Tibial nerve (tissue), 4 donors: ENCODE measurements at regions not wholly inside any gene's neighbourhood (a gene's known extent, or its start where the extent isn't known, plus 50 kb on each side); places are given as distances from the start of the nearest gene placed in this dataset.

ENCODE experiments used
- DNase-seq, 2 donors: peaks; one replicate each; pipeline ENCODE4 v3.0.0-alpha.2; 2019; ENCODE audit warnings: low spot score in 2 of 2
- H3K27ac ChIP-seq, 4 donors: fragments of 200-600 bp; sonication (generic) in 3 of 4; one replicate each; pipeline ENCODE4 v1.5.1; 2017 to 2019; ENCODE audit warnings: mild to moderate bottlenecking in 1 of 4
- H3K27me3 ChIP-seq, 2 donors: fragments of 200-600 bp; sonication (generic) in 1 of 2; one replicate each; pipeline versions ENCODE4 v1.5.1 to v1.6.0; 2017 to 2019
- H3K36me3 ChIP-seq, 3 donors: fragments of 200-600 bp; sonication (generic); one replicate each; pipeline ENCODE4 v1.5.1; 2018 to 2019
- H3K4me1 ChIP-seq, 4 donors: fragments of 200-600 bp; sonication (generic) in 3 of 4; one replicate each; pipeline ENCODE4 v1.5.1; 2017 to 2019
- H3K4me3 ChIP-seq, 4 donors: fragments of 200-600 bp; sonication (generic) in 3 of 4; one replicate each; pipeline ENCODE4 v1.5.1; 2017 to 2019; ENCODE audit warnings: mild to moderate bottlenecking in 1 of 4, moderate library complexity in 1 of 4
- H3K9me3 ChIP-seq, 4 donors: fragments of 200-600 bp; sonication (generic) in 3 of 4; one replicate each; pipeline ENCODE4 v1.5.1; 2017 to 2019
- EP300 ChIP-seq, 2 donors: sonication (generic); formaldehyde crosslinking; IDR thresholded peaks; one replicate each; pipeline ENCODE4 v1.6.1; 2017; ENCODE audit warnings: antibody characterized with exemption in 2 of 2, mild to moderate bottlenecking in 1 of 2
- POLR2A ChIP-seq, 2 donors: fragments of 450-650 bp; IDR thresholded peaks; one replicate each; pipeline ENCODE4 v1.6.1; 2017; ENCODE audit warnings: antibody characterized with exemption in 2 of 2, mild to moderate bottlenecking in 2 of 2, moderate library complexity in 2 of 2
- WGBS, 2 donors: methylation state at CpG; one replicate each; pipeline ENCODE4 v1.1.5; 2018; 5-methylcytosine and 5-hydroxymethylcytosine counted together
- TF ChIP-seq, protein P1 (sequence below), 5 experiments: fragments of 200-600 bp in 3 of 5; fragments of 450-650 bp in 2 of 5; sonication (generic) in 3 of 5; IDR thresholded peaks; one replicate each; pipeline ENCODE4 v1.5.1; 2016 to 2019; ENCODE audit warnings: antibody characterized with exemption in 5 of 5, mild to moderate bottlenecking in 3 of 5, moderate library complexity in 2 of 5

GRCh38 chr12:46486588-46486987, 114.0 kb upstream of the SLC38A2 start:
- no peaks in the 10 kb centered on the region for H3K9me3 ChIP-seq
- H3K27me3 ChIP-seq: no peaks in the 10 kb centered on the region
- H3K4me1 ChIP-seq: peaks cover 0 to 47% (median 21%) of the 10 kb centered on the region in 4 donors
- no peaks in the 10 kb centered on the region for H3K36me3 ChIP-seq
- no peak overlapping the region for H3K27ac ChIP-seq
- no peak overlapping the region for H3K4me3 ChIP-seq
- no peak for TF ChIP-seq EP300 (IDR thresholded peaks at IDR 0.05)
- TF ChIP-seq, protein P1, sequence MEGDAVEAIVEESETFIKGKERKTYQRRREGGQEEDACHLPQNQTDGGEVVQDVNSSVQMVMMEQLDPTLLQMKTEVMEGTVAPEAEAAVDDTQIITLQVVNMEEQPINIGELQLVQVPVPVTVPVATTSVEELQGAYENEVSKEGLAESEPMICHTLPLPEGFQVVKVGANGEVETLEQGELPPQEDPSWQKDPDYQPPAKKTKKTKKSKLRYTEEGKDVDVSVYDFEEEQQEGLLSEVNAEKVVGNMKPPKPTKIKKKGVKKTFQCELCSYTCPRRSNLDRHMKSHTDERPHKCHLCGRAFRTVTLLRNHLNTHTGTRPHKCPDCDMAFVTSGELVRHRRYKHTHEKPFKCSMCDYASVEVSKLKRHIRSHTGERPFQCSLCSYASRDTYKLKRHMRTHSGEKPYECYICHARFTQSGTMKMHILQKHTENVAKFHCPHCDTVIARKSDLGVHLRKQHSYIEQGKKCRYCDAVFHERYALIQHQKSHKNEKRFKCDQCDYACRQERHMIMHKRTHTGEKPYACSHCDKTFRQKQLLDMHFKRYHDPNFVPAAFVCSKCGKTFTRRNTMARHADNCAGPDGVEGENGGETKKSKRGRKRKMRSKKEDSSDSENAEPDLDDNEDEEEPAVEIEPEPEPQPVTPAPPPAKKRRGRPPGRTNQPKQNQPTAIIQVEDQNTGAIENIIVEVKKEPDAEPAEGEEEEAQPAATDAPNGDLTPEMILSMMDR (IDR thresholded peaks at IDR 0.05): no peak
- no peak for TF ChIP-seq POLR2A (IDR thresholded peaks at IDR 0.05)
- no peak for DNase-seq

DNA sequence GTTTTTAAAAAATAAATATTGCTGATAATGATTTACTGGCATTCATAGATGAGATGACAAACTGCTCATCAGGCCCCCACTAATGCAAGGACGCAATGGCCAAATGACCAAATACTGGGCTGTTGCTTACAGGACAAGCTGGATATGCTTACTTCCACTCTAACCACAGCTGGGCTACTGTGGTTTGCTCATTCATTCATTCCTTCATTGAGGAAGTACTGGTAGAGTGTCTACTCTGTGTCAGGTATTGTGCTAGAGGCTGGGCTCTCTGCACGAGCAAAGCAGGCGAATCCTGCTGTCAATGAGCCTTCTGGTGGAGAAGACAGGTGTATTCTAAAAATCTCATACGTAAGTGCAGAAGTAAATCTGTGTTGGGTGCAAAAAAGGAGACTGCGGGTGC, 113.3 kb upstream of the SLC38A2 start:
- TF ChIP-seq, protein P1 (IDR thresholded peaks at IDR 0.05): no peak
- TF ChIP-seq EP300 (IDR thresholded peaks at IDR 0.05) (no peak), POLR2A (IDR thresholded peaks at IDR 0.05) (no peak)

GRCh38 chr12:46484396-46485061, 112.0 kb upstream of the SLC38A2 start:
- no peaks in the 10 kb centered on the region for H3K9me3 ChIP-seq
- H3K4me1 ChIP-seq: peaks cover 0 to 27% (median 10%) of the 10 kb centered on the region in 4 donors
- TF ChIP-seq POLR2A (IDR thresholded peaks at IDR 0.05) (no peak), EP300 (IDR thresholded peaks at IDR 0.05) (no peak)
- TF ChIP-seq, protein P1 (IDR thresholded peaks at IDR 0.05): no peak
- no peaks in the 10 kb centered on the region for H3K36me3 ChIP-seq
- no peak overlapping the region for H3K4me3 ChIP-seq
- 87 to 89% methylated on average over 6 of the region's 6 CpGs for WGBS, 2 donors
- H3K27ac ChIP-seq: peak overlapping the region in 1 of 4 donors; percentile 27
- DNase-seq: no peak
- H3K27me3 ChIP-seq: no peaks in the 10 kb centered on the region

More for the DNA sequence above, 113.3 kb upstream of the SLC38A2 start:
- Histone ChIP-seq H3K27ac (no peak overlapping the region), H3K9me3 (no peaks in the 10 kb centered on the region), H3K4me1 (peaks cover 0 to 40% (median 19%) of the 10 kb centered on the region in 4 donors), H3K4me3 (no peak overlapping the region), H3K36me3 (no peaks in the 10 kb centered on the region), H3K27me3 (no peaks in the 10 kb centered on the region)
- 95 to 100% methylated on average over 5 of the region's 5 CpGs for WGBS, 2 donors
- no peak for DNase-seq

- 53 to 68% methylated on average over 4 of the region's 4 CpGs for WGBS, 2 donors
Observed at GRCh38 chr12:46483572-46484395, 111.2 kb upstream of the SLC38A2 start.

More at GRCh38 chr12:46483572-46484395, 111.2 kb upstream of the SLC38A2 start:
- H3K9me3 ChIP-seq: no peaks in the 10 kb centered on the region
- H3K27me3 ChIP-seq: no peaks in the 10 kb centered on the region
- peaks cover 0 to 21% (median 7%) of the 10 kb centered on the region in 4 donors for H3K4me1 ChIP-seq
- TF ChIP-seq, protein P1 (IDR thresholded peaks at IDR 0.05): no peak
- TF ChIP-seq EP300 (IDR thresholded peaks at IDR 0.05) (peak in 1 of 2 donors; percentile 71), POLR2A (IDR thresholded peaks at IDR 0.05) (no peak)
- H3K36me3 ChIP-seq: no peaks in the 10 kb centered on the region
- H3K4me3 ChIP-seq: no peak overlapping the region
- DNase-seq: no peak
- H3K27ac ChIP-seq: peak overlapping the region in 1 of 4 donors; percentile 27
